ENCODE measurements at regions not wholly inside any gene's neighbourhood (a gene's known extent, or its start where the extent isn't known, plus 50 kb on each side); places are given as distances from the start of the nearest gene placed in this dataset.

DNA sequence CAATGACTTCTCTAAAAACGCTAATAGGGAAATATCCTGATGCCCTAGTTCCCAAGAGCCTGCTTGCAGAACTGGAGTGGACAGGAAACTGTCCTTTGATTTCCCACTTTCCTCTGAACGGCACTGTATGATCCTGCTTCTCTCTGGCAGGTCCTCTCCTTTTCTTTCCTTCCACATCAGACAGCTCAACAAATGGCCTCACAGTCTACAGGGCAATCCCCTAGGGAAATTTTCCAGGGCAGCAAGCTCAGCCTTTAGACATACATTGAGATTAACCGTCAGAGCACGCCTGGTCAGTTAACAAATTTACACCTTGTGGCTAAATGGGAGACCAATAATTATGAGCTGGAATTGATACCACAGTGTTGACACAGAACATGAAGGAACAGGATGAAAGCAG lies 164.9 kb downstream of the SLC24A2 start:
- H3K9ac ChIP-seq (ENCODE audit: low read depth in 2 of 2, low read length in 2 of 2) = no peak overlapping the region
- H3K4me1 ChIP-seq = no peaks in the 10 kb centered on the region
- no peaks in the 10 kb centered on the region for H3K27me3 ChIP-seq
- DNase-seq = no peak
- no peaks in the 10 kb centered on the region for H3K36me3 ChIP-seq
- H3K4me3 ChIP-seq = no peak overlapping the region
- no peaks in the 10 kb centered on the region for H3K9me3 ChIP-seq
- intact Hi-C loops (cut with DNase I) = no loop called here
- TF ChIP-seq, protein P1, sequence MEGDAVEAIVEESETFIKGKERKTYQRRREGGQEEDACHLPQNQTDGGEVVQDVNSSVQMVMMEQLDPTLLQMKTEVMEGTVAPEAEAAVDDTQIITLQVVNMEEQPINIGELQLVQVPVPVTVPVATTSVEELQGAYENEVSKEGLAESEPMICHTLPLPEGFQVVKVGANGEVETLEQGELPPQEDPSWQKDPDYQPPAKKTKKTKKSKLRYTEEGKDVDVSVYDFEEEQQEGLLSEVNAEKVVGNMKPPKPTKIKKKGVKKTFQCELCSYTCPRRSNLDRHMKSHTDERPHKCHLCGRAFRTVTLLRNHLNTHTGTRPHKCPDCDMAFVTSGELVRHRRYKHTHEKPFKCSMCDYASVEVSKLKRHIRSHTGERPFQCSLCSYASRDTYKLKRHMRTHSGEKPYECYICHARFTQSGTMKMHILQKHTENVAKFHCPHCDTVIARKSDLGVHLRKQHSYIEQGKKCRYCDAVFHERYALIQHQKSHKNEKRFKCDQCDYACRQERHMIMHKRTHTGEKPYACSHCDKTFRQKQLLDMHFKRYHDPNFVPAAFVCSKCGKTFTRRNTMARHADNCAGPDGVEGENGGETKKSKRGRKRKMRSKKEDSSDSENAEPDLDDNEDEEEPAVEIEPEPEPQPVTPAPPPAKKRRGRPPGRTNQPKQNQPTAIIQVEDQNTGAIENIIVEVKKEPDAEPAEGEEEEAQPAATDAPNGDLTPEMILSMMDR (IDR thresholded peaks at IDR 0.05) = no peak
- no peak overlapping the region for H3K27ac ChIP-seq

DNA sequence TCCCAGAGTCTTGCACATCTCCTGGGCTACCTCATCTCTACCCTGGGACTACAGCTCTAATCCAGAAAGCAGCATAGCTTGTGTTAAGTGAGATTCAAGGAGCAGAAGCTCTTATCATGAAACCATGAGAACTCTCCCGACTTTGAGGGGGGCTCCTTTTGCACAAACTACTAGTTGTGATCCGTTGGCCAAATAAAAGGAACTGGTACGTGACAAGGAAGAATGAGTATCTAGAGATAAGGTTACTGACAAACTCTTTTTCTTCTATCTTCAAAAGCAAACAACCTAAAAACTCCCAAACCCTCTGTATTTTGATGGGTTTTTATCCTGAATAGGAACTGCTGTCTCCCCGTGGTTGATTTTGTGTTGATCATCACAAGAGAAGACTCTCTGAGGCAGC lies 168.5 kb downstream of the SLC24A2 start:
- intact Hi-C loops (cut with DNase I) = no loop called here
- Histone ChIP-seq H3K4me1 (no peaks in the 10 kb centered on the region), H3K27me3 (no peaks in the 10 kb centered on the region), H3K9ac (ENCODE audit: low read depth in 2 of 2, low read length in 2 of 2) (no peak overlapping the region), H3K9me3 (no peaks in the 10 kb centered on the region), H3K36me3 (no peaks in the 10 kb centered on the region), H3K27ac (no peak overlapping the region), H3K4me3 (no peak overlapping the region)
- DNase-seq = no peak
- TF ChIP-seq, protein P1 (IDR thresholded peaks at IDR 0.05) = no peak

DNA sequence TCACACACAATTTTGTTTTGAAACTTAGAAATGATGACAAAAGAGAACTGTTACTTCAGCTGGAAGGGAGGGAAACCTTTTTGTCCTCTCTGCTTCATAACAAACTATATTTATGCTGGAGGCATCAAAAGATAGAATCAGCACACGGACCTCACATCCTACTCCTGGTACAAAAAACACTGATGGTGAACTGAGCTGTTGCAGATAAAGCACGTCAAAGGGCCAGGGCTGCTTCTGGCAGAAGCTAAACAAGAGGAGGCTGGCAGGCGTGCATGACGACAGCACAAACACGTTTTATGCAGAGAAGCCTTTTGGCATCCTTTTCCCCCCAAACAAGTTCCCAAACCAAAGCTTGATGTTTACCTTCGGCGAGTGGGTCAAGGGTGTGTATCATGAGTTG lies 169.6 kb downstream of the SLC24A2 start:
- Histone ChIP-seq H3K27ac (no peak overlapping the region), H3K4me3 (no peak overlapping the region), H3K9me3 (no peaks in the 10 kb centered on the region), H3K4me1 (no peaks in the 10 kb centered on the region), H3K36me3 (no peaks in the 10 kb centered on the region), H3K27me3 (no peaks in the 10 kb centered on the region), H3K9ac (ENCODE audit: low read depth in 2 of 2, low read length in 2 of 2) (no peak overlapping the region)
- intact Hi-C loops (cut with DNase I) = no loop called here
- DNase-seq = no peak
- TF ChIP-seq, protein P1 (IDR thresholded peaks at IDR 0.05) = no peak

DNA sequence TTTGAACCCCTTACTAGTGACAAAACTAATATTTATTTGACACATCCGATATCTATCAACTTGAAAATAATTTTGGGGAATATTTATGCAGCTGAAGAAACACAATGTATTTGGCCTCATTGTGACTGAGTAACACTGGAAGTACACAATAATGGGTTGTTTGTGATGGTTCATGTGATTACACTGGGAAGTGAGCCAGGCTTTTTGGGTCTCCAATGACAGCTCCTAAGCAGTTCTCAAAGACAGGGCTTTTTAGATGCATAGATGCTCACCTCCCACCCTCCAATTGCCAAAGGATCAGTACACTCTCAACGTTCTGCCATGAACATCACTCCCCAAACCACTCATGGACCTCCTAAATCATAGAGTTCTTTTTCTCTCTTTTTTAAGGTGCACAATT lies 170.0 kb downstream of the SLC24A2 start:
- TF ChIP-seq, protein P1 (IDR thresholded peaks at IDR 0.05) = no peak
- Histone ChIP-seq H3K9ac (ENCODE audit: low read depth in 2 of 2, low read length in 2 of 2) (no peak overlapping the region), H3K27ac (no peak overlapping the region), H3K36me3 (no peaks in the 10 kb centered on the region), H3K9me3 (no peaks in the 10 kb centered on the region), H3K4me1 (no peaks in the 10 kb centered on the region), H3K27me3 (no peaks in the 10 kb centered on the region), H3K4me3 (no peak overlapping the region)
- DNase-seq = no peak
- intact Hi-C loops (cut with DNase I) = no loop called here

DNA sequence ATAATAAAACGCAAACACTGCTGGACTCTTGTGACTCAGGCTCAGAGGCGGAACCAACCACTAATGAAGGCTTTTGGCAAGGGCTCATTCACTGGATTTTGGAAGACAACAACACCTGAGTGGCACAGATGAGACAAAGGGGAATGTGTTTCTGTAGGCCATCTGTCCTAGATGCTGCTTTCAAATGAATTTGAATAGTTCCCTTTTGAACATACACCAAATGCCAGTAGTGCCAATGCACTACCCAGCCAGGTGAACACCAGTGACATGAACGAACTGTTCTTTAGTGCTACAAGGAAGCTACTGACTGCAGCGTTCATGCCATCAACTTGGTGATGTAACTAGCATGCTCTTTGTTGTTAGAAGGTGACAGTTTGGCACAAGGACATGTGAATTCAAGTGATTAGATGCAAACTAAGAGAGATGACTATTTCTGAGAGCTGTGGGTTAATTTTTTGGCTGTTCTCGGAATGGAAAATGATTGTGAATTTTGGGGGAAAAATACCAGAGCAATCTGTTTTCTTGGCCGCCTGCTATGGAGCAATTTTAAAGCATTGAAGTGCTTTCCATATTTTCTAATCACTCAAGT lies 173.7 kb downstream of the SLC24A2 start:
- Histone ChIP-seq H3K27me3 (no peaks in the 10 kb centered on the region), H3K36me3 (no peaks in the 10 kb centered on the region), H3K9ac (ENCODE audit: low read depth in 2 of 2, low read length in 2 of 2) (no peak overlapping the region), H3K4me1 (no peaks in the 10 kb centered on the region), H3K27ac (no peak overlapping the region), H3K4me3 (no peak overlapping the region), H3K9me3 (no peaks in the 10 kb centered on the region)
- TF ChIP-seq, protein P1 (IDR thresholded peaks at IDR 0.05) = no peak
- intact Hi-C loops (cut with DNase I) = no loop called here
- DNase-seq = no peak

All from colonic mucosa (tissue), 4 donors.